ENCODE measurements at regions not wholly inside any gene's neighbourhood (a gene's known extent, or its start where the extent isn't known, plus 50 kb on each side); places are given as distances from the start of the nearest gene placed in this dataset.
A peak's percentile ranks its signal among the peaks of the same experiment; 100 is the strongest.

DNA sequence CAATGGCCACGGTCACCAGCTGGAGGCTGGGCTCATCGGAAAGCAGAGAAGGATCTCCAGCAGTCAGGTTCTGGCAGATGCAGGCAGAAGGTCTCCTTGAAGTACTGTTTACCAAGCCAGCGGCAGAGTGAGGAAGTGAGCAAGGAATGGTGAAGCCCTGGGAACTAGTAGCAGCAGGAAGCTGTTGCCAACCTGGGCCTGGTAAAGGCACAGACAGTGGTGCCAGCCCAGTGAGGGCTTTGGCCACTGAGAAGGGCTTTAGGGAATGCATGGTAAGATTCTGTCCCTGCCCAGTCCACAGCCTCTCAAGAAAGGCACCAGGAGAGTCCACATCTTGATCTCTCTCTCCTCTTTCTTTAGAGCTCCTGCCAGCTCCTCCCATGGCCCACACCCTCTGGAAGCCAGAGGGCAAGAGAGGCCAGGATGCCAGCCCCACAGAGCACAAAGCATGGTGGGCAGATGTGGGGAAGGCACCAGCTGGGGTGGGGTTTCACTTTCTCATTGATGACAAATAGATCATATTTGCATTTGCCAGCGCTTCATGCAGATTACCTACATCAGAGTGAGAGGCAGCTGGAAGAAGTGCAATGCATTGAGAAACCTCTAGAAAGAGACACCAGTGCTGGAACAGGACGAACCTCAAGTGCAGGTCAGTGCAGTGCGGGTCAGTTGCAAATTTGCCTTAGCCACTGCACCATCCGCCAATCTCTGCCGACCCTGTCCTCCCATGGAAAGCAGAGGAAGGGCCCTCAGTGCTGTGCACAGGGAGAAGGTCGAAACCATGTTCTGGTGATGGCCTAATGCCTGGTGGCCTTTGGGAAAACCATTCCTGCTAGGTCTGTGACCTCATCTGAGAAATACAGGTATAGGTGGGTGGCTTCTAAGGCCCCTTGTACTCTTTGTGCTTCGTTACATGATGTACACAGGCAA lies 667.8 kb upstream of the MKI67 start:
- H3K4me1 Mint-ChIP-seq = no peaks in the 10 kb centered on the region
- TF ChIP-seq, protein P1, sequence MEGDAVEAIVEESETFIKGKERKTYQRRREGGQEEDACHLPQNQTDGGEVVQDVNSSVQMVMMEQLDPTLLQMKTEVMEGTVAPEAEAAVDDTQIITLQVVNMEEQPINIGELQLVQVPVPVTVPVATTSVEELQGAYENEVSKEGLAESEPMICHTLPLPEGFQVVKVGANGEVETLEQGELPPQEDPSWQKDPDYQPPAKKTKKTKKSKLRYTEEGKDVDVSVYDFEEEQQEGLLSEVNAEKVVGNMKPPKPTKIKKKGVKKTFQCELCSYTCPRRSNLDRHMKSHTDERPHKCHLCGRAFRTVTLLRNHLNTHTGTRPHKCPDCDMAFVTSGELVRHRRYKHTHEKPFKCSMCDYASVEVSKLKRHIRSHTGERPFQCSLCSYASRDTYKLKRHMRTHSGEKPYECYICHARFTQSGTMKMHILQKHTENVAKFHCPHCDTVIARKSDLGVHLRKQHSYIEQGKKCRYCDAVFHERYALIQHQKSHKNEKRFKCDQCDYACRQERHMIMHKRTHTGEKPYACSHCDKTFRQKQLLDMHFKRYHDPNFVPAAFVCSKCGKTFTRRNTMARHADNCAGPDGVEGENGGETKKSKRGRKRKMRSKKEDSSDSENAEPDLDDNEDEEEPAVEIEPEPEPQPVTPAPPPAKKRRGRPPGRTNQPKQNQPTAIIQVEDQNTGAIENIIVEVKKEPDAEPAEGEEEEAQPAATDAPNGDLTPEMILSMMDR (IDR thresholded peaks at IDR 0.05; ENCODE audit: unreplicated experiment in 3 of 3) = no peak
- no peaks in the 10 kb centered on the region for H3K9me3 Mint-ChIP-seq
- H3K27me3 Mint-ChIP-seq (ENCODE audit: low read depth) = peaks cover 3% of the 10 kb centered on the region
- H3K4me3 Mint-ChIP-seq = no peak overlapping the region
- H3K36me3 Mint-ChIP-seq (ENCODE audit: low read depth) = no peaks in the 10 kb centered on the region
- H3K27ac Mint-ChIP-seq = no peak overlapping the region

DNA sequence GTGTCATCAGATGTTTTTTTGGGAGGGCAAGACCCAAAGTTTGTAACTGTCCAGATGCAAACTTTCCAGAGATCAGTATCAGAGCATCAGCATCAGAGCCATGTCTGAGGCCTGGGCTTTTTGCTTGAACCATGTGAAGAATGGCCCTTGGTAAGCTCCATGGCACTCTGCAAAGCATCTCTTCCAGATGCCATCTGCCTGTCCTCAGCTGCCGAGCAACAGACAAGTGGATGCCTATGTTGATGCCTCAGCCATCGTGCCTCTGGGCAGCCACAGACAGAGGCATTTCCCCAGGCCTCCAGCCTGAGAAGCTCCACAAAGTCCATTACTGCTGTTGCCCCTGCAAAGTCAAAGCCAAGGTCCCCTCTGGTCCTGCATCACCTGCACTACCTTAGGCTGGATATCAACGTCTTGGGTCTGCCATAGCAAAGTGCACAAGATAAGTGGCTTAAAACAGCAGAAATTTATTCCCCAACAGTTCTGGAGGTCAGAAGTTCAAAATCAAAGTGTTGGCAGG lies 670.2 kb upstream of the MKI67 start:
- Mint-ChIP-seq H3K27me3 (ENCODE audit: low read depth) (peaks cover 8% of the 10 kb centered on the region), H3K27ac (no peak overlapping the region), H3K4me3 (no peak overlapping the region), H3K9me3 (no peaks in the 10 kb centered on the region), H3K4me1 (no peaks in the 10 kb centered on the region), H3K36me3 (ENCODE audit: low read depth) (no peaks in the 10 kb centered on the region)
- TF ChIP-seq, protein P1 (IDR thresholded peaks at IDR 0.05; ENCODE audit: unreplicated experiment in 3 of 3) = no peak

DNA sequence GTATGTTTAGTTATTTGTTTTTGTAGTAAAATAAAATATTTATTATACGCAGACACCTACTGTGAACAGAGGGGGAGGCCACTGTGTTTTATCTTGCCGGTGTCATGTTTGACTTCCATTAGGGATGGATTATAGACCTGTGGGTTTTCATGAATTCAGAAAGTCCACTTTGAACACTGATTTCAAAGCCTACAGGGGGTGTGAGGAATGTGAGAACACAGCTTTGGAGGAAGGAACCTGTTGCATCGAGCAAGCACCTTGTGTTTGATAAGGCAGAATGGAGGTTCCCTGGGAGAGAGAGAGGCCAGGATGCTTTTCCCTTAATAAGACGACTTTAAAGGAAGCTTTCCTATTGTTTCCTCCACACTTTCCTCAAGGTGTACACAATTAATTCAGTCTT lies 665.0 kb upstream of the MGMT start:
- H3K36me3 Mint-ChIP-seq (ENCODE audit: low read depth) = no peaks in the 10 kb centered on the region
- H3K9me3 Mint-ChIP-seq = no peaks in the 10 kb centered on the region
- no peak overlapping the region for H3K27ac Mint-ChIP-seq
- peaks cover 8% of the 10 kb centered on the region for H3K27me3 Mint-ChIP-seq (ENCODE audit: low read depth)
- no peak overlapping the region for H3K4me3 Mint-ChIP-seq
- H3K4me1 Mint-ChIP-seq = peaks cover 13% of the 10 kb centered on the region
- TF ChIP-seq, protein P1 (IDR thresholded peaks at IDR 0.05; ENCODE audit: unreplicated experiment in 3 of 3) = no peak

DNA sequence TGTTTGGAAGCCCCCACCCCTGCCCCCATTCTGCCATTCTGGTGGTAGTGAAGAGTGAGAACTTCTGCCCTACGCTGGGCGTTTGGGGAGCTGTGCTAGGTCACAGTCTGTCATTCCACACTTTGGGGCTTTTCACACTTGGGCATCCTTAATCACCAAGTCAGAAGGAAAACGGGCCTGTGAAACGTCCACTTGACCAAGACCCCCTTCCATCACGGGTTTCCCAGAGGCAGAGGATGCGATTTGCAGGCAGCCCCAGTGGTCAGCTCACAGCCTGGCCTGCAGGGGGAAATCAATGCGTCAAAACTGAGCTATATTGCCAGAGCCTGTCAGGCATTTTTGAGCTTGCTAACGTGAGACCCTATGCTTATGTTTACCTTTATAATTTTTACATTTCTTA lies 663.3 kb upstream of the MGMT start:
- TF ChIP-seq, protein P1 (IDR thresholded peaks at IDR 0.05; ENCODE audit: unreplicated experiment in 3 of 3) = no peak
- no peak overlapping the region for H3K4me3 Mint-ChIP-seq
- H3K36me3 Mint-ChIP-seq (ENCODE audit: low read depth) = no peaks in the 10 kb centered on the region
- peaks cover 15% of the 10 kb centered on the region for H3K4me1 Mint-ChIP-seq
- H3K9me3 Mint-ChIP-seq = no peaks in the 10 kb centered on the region
- no peak overlapping the region for H3K27ac Mint-ChIP-seq
- peaks cover 9% of the 10 kb centered on the region for H3K27me3 Mint-ChIP-seq (ENCODE audit: low read depth)

DNA sequence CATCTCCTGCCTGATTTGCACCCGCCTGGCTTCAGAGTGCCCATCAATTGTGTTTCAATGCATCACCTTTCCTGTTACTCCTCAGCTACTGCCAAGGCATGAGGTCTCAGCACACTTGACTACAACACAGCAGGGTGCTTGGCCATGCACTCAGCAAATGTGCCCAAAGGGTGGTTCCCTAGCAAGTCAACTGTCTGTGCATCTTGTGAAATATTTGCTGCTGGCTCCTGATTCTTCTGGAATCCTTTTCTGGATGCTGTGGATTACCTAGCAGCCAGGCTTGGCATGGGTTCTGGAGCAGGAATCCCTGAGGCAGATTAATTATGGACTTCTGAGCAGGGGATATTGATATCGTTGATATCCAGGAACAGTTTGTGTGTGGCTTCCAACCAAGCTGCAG lies 662.6 kb upstream of the MGMT start:
- TF ChIP-seq, protein P1 (IDR thresholded peaks at IDR 0.05; ENCODE audit: unreplicated experiment in 3 of 3) = no peak
- H3K9me3 Mint-ChIP-seq = peaks cover 3% of the 10 kb centered on the region
- H3K4me1 Mint-ChIP-seq = peaks cover 21% of the 10 kb centered on the region
- peak overlapping the region in 1 of 3 experiments; percentile 49 for H3K27ac Mint-ChIP-seq
- peaks cover 8% of the 10 kb centered on the region for H3K27me3 Mint-ChIP-seq (ENCODE audit: low read depth)
- H3K4me3 Mint-ChIP-seq = no peak overlapping the region
- H3K36me3 Mint-ChIP-seq (ENCODE audit: low read depth) = no peaks in the 10 kb centered on the region
